ENCODE measurements at regions not wholly inside any gene's neighbourhood (a gene's known extent, or its start where the extent isn't known, plus 50 kb on each side); places are given as distances from the start of the nearest gene placed in this dataset.

- no peak for TF ChIP-seq CTCF (IDR thresholded peaks at IDR 0.05; ENCODE audit: low read depth, low read length)
- H3K4me3 ChIP-seq (replicated peaks in 1 of 2; ENCODE audit: low read depth in 2 of 2, low read length in 2 of 2), result no peak overlapping the region
- DNase-seq (ENCODE audit: low read depth in 2 of 2), result no peak
These were observed 1175.8 kb downstream of the UQCRFS1 start for GRCh38 chr19:28037186-28037585.

GRCh38 chr19:28036486-28036885 is 1176.5 kb downstream of the UQCRFS1 start:
- no peak for DNase-seq (ENCODE audit: low read depth in 2 of 2)
- H3K4me3 ChIP-seq (replicated peaks in 1 of 2; ENCODE audit: low read depth in 2 of 2, low read length in 2 of 2), result no peak overlapping the region
- no peak for TF ChIP-seq CTCF (IDR thresholded peaks at IDR 0.05; ENCODE audit: low read depth, low read length)

GRCh38 chr19:28034936-28035335 is 1178.0 kb downstream of the UQCRFS1 start:
- no peak for DNase-seq (ENCODE audit: low read depth in 2 of 2)
- H3K4me3 ChIP-seq (replicated peaks in 1 of 2; ENCODE audit: low read depth in 2 of 2, low read length in 2 of 2), result no peak overlapping the region
- TF ChIP-seq CTCF (IDR thresholded peaks at IDR 0.05; ENCODE audit: low read depth, low read length), result no peak

- DNase-seq (ENCODE audit: low read depth in 2 of 2), result no peak
- H3K4me3 ChIP-seq (replicated peaks in 1 of 2; ENCODE audit: low read depth in 2 of 2, low read length in 2 of 2), result no peak overlapping the region
- TF ChIP-seq CTCF (IDR thresholded peaks at IDR 0.05; ENCODE audit: low read depth, low read length), result no peak
These were observed 1184.0 kb downstream of the UQCRFS1 start for GRCh38 chr19:28028881-28029444.

GRCh38 chr19:28027116-28027515 is 1185.8 kb downstream of the UQCRFS1 start:
- TF ChIP-seq CTCF (IDR thresholded peaks at IDR 0.05; ENCODE audit: low read depth, low read length), result no peak
- no peak for DNase-seq (ENCODE audit: low read depth in 2 of 2)
- H3K4me3 ChIP-seq (replicated peaks in 1 of 2; ENCODE audit: low read depth in 2 of 2, low read length in 2 of 2), result no peak overlapping the region

GRCh38 chr19:28026636-28027035 is 1186.3 kb downstream of the UQCRFS1 start:
- no peak for DNase-seq (ENCODE audit: low read depth in 2 of 2)
- no peak for TF ChIP-seq CTCF (IDR thresholded peaks at IDR 0.05; ENCODE audit: low read depth, low read length)
- H3K4me3 ChIP-seq (replicated peaks in 1 of 2; ENCODE audit: low read depth in 2 of 2, low read length in 2 of 2), result no peak overlapping the region

- no peak for TF ChIP-seq CTCF (IDR thresholded peaks at IDR 0.05; ENCODE audit: low read depth, low read length)
- H3K4me3 ChIP-seq (replicated peaks in 1 of 2; ENCODE audit: low read depth in 2 of 2, low read length in 2 of 2), result no peak overlapping the region
- DNase-seq (ENCODE audit: low read depth in 2 of 2), result no peak
These were observed 1188.0 kb downstream of the UQCRFS1 start for GRCh38 chr19:28024920-28025319.

All from cardiac fibroblast (primary cell).